A673 (cell line): ENCODE measurements at regions not wholly inside any gene's neighbourhood (a gene's known extent, or its start where the extent isn't known, plus 50 kb on each side); places are given as distances from the start of the nearest gene placed in this dataset.

Experiments
- BruUV-seq: library from RNA; stranded (reverse); fragments of 400-500 nt; replicated peaks from 2 replicates; lab custom pipeline; 2021; lab: Mats Ljungman, UMichigan
- CTCF ChIA-PET: fragments of 300-600 bp; sonication (Branson Sonifier 250); formaldehyde crosslinking; loops from one replicate; lab custom pipeline; 2022; ENCODE audit warnings: antibody characterized with exemption; lab: Charles Lee
- POLR2A ChIA-PET: fragments of 300-600 bp; sonication (Branson Sonifier 250); formaldehyde crosslinking; loops from one replicate; lab custom pipeline; 2022; ENCODE audit warnings: antibody characterized with exemption; ENCODE audit not compliant: low non-redundant PET; lab: Charles Lee
- DNase-seq: peaks from one replicate; pipeline ENCODE4 v3.0.0-alpha.2; 2015; ENCODE audit warnings: low spot score
- H3K27ac ChIP-seq: fragments of 200-600 bp; sonication (generic); 2 replicates; pipeline ENCODE4 v1.5.1; 2016; ENCODE audit warnings: mixed run types, low read depth, mild to moderate bottlenecking, mixed read lengths, antibody characterized with exemption, low read length; ENCODE audit not compliant: poor library complexity, severe bottlenecking
- H3K27me3 ChIP-seq: fragments of 200-600 bp; sonication (generic); replicated peaks from 2 replicates; pipeline ENCODE4 v1.6.1; 2017; ENCODE audit warnings: mixed run types, low read depth, mild to moderate bottlenecking, mixed read lengths, antibody characterized with exemption, low read length; ENCODE audit not compliant: insufficient read depth, poor library complexity
- H3K36me3 ChIP-seq: fragments of 200-600 bp; sonication (generic); 2 replicates; pipeline ENCODE4 v1.6.1; 2016; ENCODE audit warnings: mixed run types, mild to moderate bottlenecking, mixed read lengths, antibody characterized with exemption, low read length; ENCODE audit not compliant: insufficient read depth, poor library complexity, severe bottlenecking
- H3K4me1 ChIP-seq: fragments of 200-600 bp; sonication (generic); 2 replicates; pipeline ENCODE4 v1.6.1; 2017; ENCODE audit warnings: mixed run types, mild to moderate bottlenecking, mixed read lengths, antibody characterized with exemption, low read length; ENCODE audit not compliant: insufficient read depth, poor library complexity, severe bottlenecking
- H3K4me3 ChIP-seq: fragments of 200-600 bp; sonication (generic); 2 replicates; pipeline ENCODE4 v1.5.1; 2016; ENCODE audit warnings: low read depth, mixed run types, mild to moderate bottlenecking, mixed read lengths, low read length; ENCODE audit not compliant: poor library complexity, severe bottlenecking
- H3K9me3 ChIP-seq: fragments of 200-600 bp; sonication (generic); 2 replicates; pipeline ENCODE4 v1.6.1; 2016; ENCODE audit warnings: mixed run types, low read depth, mild to moderate bottlenecking, mixed read lengths, antibody characterized with exemption, low read length; ENCODE audit not compliant: poor library complexity, severe bottlenecking
- EZH2 ChIP-seq: fragments of 200-600 bp; sonication (generic); IDR thresholded peaks from 2 replicates; pipeline ENCODE4 v1.6.1; 2017; ENCODE audit warnings: borderline replicate concordance, low read depth, mild to moderate bottlenecking, mixed read lengths, antibody characterized with exemption, low read length; ENCODE audit not compliant: poor library complexity, severe bottlenecking
- intact Hi-C: fragments of 100-400 bp; cut with micrococcal nuclease; formaldehyde crosslinking; loops from one replicate; pipeline ENCODE4 v1.10.0; 2022; ENCODE audit not compliant: unreplicated experiment
- TF ChIP-seq, protein P1 (sequence below): fragments of 300-800, 200-600 bp; sonication (generic); conservative IDR thresholded peaks from 2 replicates; pipeline ENCODE4 v1.5.1; 2017; ENCODE audit warnings: low read depth, mild to moderate bottlenecking, antibody characterized with exemption, low read length, moderate library complexity, mixed read lengths

DNA sequence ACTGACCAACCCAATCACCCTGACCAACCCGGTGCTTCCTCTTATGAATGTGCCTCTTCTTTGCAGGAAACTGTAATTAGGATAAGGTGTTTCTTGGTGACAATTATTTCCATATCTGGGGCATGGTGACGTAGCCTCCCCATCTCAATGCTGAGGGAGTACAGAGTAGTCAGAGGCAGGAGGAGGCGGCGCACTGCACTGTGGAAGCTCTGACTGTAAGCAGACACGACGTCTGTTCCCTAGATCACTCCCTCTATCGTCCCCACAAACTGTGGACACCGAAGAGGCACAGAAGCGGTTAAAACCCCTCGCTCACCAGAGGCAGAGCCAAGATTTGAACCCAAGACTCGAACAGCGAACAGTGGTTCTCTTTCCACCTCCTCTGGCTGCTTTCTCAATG is 231.0 kb upstream of the IGF1R start:
- no peak for DNase-seq
- ChIA-PET POLR2A (no interaction called here), CTCF (no interaction called here)
- Histone ChIP-seq H3K9me3 (no peaks in the 10 kb centered on the region), H3K27ac (no peak overlapping the region), H3K4me1 (no peaks in the 10 kb centered on the region), H3K4me3 (no peak overlapping the region), H3K27me3 (peaks cover 10% of the 10 kb centered on the region), H3K36me3 (no peaks in the 10 kb centered on the region)
- no TSS peak for BruUV-seq
- TF ChIP-seq, protein P1, sequence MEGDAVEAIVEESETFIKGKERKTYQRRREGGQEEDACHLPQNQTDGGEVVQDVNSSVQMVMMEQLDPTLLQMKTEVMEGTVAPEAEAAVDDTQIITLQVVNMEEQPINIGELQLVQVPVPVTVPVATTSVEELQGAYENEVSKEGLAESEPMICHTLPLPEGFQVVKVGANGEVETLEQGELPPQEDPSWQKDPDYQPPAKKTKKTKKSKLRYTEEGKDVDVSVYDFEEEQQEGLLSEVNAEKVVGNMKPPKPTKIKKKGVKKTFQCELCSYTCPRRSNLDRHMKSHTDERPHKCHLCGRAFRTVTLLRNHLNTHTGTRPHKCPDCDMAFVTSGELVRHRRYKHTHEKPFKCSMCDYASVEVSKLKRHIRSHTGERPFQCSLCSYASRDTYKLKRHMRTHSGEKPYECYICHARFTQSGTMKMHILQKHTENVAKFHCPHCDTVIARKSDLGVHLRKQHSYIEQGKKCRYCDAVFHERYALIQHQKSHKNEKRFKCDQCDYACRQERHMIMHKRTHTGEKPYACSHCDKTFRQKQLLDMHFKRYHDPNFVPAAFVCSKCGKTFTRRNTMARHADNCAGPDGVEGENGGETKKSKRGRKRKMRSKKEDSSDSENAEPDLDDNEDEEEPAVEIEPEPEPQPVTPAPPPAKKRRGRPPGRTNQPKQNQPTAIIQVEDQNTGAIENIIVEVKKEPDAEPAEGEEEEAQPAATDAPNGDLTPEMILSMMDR: no peak
- TF ChIP-seq EZH2: no peak
- intact Hi-C loops: no loop called here

DNA sequence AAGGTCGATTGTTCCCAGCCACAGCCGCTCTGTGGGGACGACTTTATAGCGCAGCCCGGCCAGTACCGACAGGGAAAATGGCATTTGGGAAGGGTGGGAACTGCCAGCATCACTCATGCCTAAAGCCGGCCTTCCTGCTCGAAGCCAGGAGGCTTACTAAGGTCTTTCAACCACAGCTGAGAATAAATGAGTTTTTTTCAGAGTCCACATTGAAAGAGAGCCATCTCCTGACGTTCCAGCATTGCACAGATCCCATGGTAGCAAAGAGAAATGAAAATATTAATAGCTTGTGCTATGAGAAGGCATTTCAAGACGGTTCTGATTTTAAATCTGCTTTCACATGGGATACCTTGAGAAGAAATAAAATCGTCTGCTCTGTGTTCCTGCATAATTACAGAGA is 230.2 kb upstream of the IGF1R start:
- Histone ChIP-seq H3K4me3 (no peak overlapping the region), H3K27me3 (peaks cover 16% of the 10 kb centered on the region), H3K36me3 (no peaks in the 10 kb centered on the region), H3K27ac (no peak overlapping the region), H3K9me3 (no peaks in the 10 kb centered on the region), H3K4me1 (no peaks in the 10 kb centered on the region)
- TF ChIP-seq, protein P1: no peak
- TF ChIP-seq EZH2: no peak
- intact Hi-C loops: no loop called here
- DNase-seq: no peak
- BruUV-seq: no TSS peak
- POLR2A ChIA-PET: no interaction called here
- CTCF ChIA-PET: no interaction called here

DNA sequence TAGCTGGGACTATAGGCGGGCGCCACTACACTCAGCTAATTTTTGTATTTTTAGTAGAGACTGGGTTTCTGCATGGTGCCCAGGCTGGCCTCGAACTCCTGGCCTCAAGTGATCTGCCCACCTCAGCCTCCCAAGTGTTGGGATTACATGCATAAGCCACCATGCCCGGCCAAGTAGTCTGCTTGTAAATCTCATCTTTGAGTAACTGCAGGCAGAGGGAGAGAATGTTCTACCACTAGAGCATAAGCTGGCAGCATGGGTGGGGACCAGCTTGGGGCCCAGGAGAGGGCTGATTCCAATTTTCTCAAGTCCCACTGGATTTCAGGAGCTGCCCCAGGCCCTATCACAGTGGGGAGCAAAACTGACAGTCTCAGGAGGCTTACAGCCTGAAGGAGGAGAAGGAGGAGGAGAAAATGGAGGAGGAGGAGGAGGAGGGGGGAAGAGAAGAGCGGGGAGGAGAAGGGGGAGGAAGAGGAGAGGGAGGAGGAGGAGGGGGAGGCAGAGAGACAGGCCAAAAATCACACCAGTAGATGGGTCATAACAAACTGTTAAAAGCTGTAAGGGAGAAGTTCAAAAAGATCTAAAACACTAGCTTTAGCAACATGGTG is 229.1 kb upstream of the IGF1R start:
- Histone ChIP-seq H3K9me3 (no peaks in the 10 kb centered on the region), H3K27ac (no peak overlapping the region), H3K36me3 (no peaks in the 10 kb centered on the region), H3K4me1 (no peaks in the 10 kb centered on the region), H3K4me3 (no peak overlapping the region), H3K27me3 (peaks cover 22% of the 10 kb centered on the region)
- intact Hi-C loops: no loop called here
- peak; percentile 18 for DNase-seq
- ChIA-PET CTCF (interaction anchor here (0.6 to 2.4 kb wide), 5 partner anchors 9 to 274 kb away, joined by 3 to 12 read pairs (median 4); no protein-coding TSS in a partner anchor), POLR2A (interaction anchor here (0.6 kb wide), 1 partner anchor 17 kb away, joined by 10 read pairs; no protein-coding TSS in a partner anchor)
- no peak for TF ChIP-seq EZH2
- TF ChIP-seq, protein P1: no peak
- no TSS peak for BruUV-seq
